NCI-H2171 treated with DMSO at 0.1 percent for 48 hours (cell line): ENCODE measurements at regions not wholly inside any gene's neighbourhood (a gene's known extent, or its start where the extent isn't known, plus 50 kb on each side); places are given as distances from the start of the nearest gene placed in this dataset.

ENCODE experiments used
- DNase-seq: peaks from one replicate; lab custom pipeline; 2025; lab: John Stamatoyannopoulos, UW

GRCh38 chrX:102067966-102068723, 57.3 kb upstream of the TCEAL2 start:
- peak; percentile 47 for DNase-seq

GRCh38 chrX:102063445-102064074, 61.9 kb upstream of the TCEAL2 start:
- DNase-seq, result no peak

DNA sequence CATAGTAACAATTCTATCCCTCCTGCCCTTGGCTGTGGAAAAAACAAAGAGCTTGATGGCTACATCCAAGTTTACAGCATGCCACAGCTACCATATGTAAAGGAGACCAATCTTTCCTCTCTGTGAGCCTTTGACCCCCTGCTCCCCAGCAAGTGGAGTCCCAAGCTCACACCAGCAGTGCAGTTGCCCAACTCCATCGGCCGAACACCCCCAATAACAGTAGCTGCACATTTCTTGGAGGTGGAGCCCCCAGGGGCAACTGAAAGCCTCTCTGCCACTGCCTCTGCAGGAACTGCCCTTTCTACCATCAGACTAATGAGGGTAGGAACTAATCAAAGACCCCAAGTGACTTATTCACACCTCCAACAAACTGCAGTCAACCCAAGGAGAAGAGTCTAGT, 81.0 kb upstream of the TCEAL2 start:
- no peak for DNase-seq

DNA sequence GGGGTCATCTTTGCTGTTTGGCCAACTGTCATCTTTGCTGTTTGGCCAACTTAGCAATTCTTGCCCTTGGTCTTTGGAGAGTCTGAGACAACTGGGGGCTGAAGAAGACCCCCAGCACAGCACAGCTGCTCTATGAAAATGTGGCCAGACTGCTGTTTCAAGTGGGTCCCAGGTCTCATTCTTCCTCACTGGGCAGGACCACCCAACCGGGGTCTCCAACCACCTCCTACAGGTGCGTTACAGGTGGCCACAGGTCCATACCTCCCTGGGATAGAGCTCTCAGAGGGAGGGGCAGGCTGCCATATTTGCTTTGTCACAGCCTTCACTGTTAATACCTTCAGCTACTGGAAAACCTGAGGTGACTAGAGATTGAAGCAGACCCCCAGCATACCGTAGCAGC, 82.1 kb upstream of the TCEAL2 start:
- no peak for DNase-seq

- no peak for DNase-seq
Observed at GRCh38 chrX:102042372-102043325, 82.8 kb upstream of the TCEAL2 start.

GRCh38 chrX:102029026-102029425, 96.5 kb upstream of the TCEAL2 start:
- DNase-seq, result no peak

DNA sequence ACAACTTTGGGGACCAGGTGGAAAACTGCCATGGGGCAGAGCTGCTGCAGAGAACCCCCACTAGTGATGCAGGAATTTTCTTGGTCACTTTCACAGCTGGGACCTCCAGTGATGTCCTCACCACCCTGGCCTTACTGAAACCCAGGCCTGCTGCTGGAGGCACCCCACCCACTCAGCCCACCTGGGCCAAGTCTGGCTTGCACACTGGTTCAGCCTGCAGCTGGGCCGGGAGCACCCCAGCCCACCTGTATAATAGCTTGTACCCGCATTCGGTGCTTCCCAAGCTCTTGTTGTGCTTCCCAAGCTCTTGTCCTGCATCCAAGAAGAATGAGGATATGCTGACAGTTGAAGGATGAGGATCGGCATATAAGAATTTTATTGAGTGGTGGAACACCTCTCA, 86.4 kb upstream of the ZMAT1 start:
- no peak for DNase-seq

DNA sequence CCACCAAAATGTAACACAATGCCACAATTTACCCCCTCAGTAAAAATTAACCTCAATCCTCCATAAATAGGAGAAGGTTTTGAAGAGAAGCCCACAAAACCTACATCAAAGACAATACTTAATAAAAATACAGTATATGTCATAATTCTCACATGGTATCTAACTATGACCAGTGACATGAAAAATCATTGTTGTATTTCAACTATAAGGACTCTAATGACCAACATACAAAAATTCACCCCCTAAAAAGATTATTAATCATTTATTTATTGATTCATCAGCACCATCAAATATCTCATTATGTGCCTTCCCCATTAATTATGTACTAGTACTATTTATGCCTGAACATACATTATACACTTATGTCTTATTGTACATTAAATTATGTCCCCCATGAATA, 77.1 kb upstream of the ZMAT1 start:
- no peak for DNase-seq

DNA sequence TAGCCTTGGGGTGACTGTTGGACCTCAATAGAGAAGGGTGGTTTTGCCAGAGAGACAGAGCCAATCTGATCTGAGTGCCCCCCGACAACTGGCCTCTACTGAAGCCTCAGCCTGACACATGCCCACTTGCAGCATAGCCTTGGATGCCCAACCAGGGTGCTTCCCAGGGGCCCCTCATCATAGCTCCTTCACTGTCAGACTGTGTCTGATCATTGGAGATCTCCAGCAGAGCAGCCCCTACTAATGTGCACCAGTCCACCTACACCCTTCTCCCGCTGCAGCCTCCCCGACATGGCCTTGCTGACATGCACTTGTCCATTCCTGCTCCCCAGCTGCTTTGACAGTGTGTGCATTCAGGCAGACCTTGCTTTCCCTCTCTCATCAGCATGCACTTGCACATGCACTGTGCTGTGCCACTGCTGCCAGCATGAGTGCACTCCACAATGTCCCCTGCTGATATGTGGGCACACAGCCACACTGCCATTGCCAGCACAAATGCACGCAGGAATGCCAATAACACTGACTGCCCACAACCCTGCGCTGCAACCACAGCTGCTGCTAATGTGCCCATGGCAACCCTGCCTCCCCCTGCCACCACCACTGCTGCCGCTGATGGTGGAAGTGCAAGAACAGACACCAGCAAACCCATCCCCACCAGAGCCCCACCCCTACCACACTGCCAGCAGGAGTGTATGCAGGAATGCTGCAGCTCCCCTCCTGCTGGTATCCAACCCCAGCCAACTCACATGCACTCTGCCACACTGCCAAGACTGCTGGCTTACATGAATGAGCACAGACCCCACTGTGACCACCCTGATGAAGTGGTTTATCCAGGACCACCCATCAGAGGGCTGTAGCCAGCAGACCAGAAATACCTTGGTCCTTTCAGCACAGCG, 68.1 kb upstream of the ZMAT1 start:
- no peak for DNase-seq

DNA sequence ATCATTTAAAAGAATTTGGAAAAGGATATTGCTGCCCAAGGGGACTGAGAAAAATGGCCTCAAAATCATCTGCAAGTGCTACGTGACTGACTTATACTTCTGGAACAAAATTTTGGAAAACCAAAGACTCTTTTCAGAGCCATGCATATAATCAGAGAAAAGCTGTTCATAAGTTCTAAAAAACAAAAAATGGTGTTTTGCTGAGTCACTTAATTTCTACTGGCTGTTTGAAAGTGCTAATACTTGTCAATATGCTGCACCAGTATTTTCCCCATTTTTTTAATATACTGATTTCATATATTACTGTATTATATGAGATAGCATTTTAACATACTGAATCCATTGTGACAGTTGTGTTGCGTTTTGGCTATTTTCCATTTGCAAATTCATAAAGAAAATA, 61.5 kb upstream of the ZMAT1 start:
- no peak for DNase-seq

DNA sequence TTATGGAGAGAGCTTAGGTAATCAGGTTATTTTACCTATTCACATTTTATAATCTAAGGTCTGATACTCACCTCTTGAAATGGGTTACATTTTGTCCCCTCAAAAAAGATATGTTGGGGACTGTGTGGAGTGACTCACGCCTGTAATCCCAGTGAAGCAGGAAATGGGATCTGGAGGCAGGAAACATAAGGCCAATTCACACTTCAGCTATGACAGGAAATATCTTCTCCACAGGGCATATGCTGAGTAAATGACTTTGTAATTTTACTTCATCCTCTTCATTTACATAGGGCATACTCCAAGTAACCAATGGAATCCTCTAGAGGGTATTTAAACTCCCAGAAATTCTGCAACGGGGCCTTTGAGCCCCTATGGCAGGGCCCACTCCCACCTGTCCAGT, 54.8 kb upstream of the ZMAT1 start:
- DNase-seq, result no peak
